Tibial artery (tissue), 4 donors: ENCODE measurements at regions not wholly inside any gene's neighbourhood (a gene's known extent, or its start where the extent isn't known, plus 50 kb on each side); places are given as distances from the start of the nearest gene placed in this dataset.
"Not testable (repeated sequence)": the region's sequence is repeated elsewhere in the genome, so short reads cannot be mapped to it uniquely, and the experiment has no call there.

ENCODE experiments used
- DNase-seq, 2 donors: peaks; one replicate each; pipeline ENCODE4 v3.0.0-alpha.2; 2019
- H3K27ac ChIP-seq, 2 donors: fragments of 200-600 bp; sonication (generic) in 1 of 2; 1 replicate in 1 of 2; 2 replicates in 1 of 2; pipeline ENCODE4 v1.5.1; 2018 to 2019; ENCODE audit warnings: mild to moderate bottlenecking in 1 of 2
- H3K27me3 ChIP-seq, 2 donors: fragments of 200-600 bp; sonication (generic) in 1 of 2; one replicate each; pipeline versions ENCODE4 v1.5.1 to v1.6.0; 2016 to 2019
- H3K36me3 ChIP-seq, 3 donors: fragments of 200-600 bp; sonication (generic) in 2 of 3; one replicate each; pipeline ENCODE4 v1.5.1; 2016 to 2019; ENCODE audit warnings: mild to moderate bottlenecking in 2 of 3
- H3K4me1 ChIP-seq, 4 donors: fragments of 200-600 bp; sonication (generic) in 2 of 4; 1 replicate in 3 of 4; 2 replicates in 1 of 4; pipeline ENCODE4 v1.5.1; 2016 to 2019
- H3K4me3 ChIP-seq, 2 donors: fragments of 200-600 bp; sonication (generic) in 1 of 2; 1 replicate in 1 of 2; 2 replicates in 1 of 2; pipeline ENCODE4 v1.5.1; 2018 to 2019; ENCODE audit warnings: mild to moderate bottlenecking in 2 of 2
- H3K9me3 ChIP-seq, 3 donors: fragments of 200-600 bp; sonication (generic) in 1 of 3; one replicate each; pipeline ENCODE4 v1.5.1; 2016 to 2019
- CTCF ChIP-seq, 2 experiments: fragments of 200-600 bp in 1 of 2; fragments of 450-650 bp in 1 of 2; IDR thresholded peaks; one replicate each; pipeline ENCODE4 v1.5.1; 2017 to 2019; ENCODE audit warnings: antibody characterized with exemption in 2 of 2, mild to moderate bottlenecking in 1 of 2, moderate library complexity in 1 of 2
- intact Hi-C: fragments of 100-400 bp; cut with DNase I; formaldehyde crosslinking; loops from one replicate; pipeline ENCODE4 v1.15.0; 2023; ENCODE audit warnings: low total_unique reads

GRCh38 chr2:7094231-7094741 is 177.1 kb downstream of the RNF144A start:
- Histone ChIP-seq H3K27me3 (no peaks in the 10 kb centered on the region), H3K9me3 (no peaks in the 10 kb centered on the region), H3K36me3 (no peaks in the 10 kb centered on the region), H3K4me3 (no peak overlapping the region), H3K27ac (peak overlapping the region in 1 of 2 donors; percentile 40), H3K4me1 (peaks cover 0 to 28% (median 12%) of the 10 kb centered on the region in 4 donors)
- TF ChIP-seq CTCF (IDR thresholded peaks at IDR 0.05), result no peak
- intact Hi-C loops, result no loop called here
- no peak for DNase-seq

DNA sequence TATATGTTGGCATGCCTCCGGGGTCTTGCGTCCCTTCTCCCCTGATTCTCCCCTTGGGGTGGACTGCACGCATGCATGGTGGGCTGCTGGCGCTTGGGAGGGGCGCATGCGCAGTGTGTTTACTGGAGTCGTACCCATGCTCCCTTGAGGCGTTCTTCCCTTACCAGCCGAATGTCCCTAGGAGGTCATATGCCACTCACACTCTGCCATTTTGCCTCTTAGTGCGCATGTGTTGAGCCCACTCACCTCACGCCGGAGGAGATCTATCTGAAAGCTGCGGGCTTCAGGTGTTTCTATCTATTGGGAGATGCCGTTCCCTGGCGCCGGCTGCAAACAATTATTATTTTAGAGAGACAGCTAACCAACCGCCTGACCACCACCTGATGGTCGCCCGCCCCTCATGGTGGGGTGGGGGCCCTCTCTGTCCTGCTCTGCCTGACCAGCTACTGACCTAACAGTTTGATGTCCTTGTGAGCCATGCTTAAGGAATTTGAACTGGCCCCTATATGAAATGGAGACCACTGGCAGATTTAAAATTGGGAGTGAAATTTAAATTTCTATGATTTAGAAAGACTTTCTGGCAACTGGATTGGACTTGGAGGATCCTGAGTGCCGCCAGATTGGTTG is 179.6 kb downstream of the RNF144A start:
- Histone ChIP-seq H3K4me3 (no peak overlapping the region), H3K9me3 (no peaks in the 10 kb centered on the region), H3K4me1 (peaks cover 0 to 28% (median 12%) of the 10 kb centered on the region in 4 donors), H3K27me3 (no peaks in the 10 kb centered on the region), H3K36me3 (no peaks in the 10 kb centered on the region), H3K27ac (no peak overlapping the region)
- intact Hi-C loops, result no loop called here
- TF ChIP-seq CTCF (IDR thresholded peaks at IDR 0.05), result no peak
- no peak for DNase-seq

DNA sequence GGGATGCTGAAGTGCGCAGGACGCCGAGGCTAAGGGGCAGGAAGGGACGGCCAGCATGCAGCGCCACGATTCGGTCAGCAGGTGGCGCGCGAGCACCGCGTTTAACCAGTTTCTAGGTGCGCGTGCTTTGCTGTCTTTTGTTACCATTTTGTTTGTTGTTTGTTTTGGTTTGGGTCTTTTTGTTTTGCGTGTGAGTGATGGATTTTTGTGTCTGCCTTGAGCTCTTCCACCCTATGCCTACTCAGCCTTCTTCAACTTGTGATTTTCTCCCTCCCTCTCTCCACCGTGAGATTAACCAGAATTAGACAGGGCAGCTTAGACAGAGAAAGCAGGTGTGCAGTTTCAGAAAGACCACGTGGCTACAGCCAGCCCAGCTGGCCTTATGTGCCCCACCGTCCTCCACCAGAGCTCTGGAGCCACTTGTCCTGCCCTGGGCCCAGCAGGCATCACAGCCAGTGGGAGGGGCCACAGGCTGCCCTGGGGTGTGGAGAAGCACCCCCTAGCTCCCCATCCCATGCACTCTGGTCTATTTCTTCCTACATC is 180.2 kb downstream of the RNF144A start:
- Histone ChIP-seq H3K4me1 (peaks cover 0 to 28% (median 12%) of the 10 kb centered on the region in 4 donors), H3K9me3 (no peaks in the 10 kb centered on the region), H3K27me3 (no peaks in the 10 kb centered on the region), H3K36me3 (no peaks in the 10 kb centered on the region), H3K4me3 (peak overlapping the region in 1 of 2 donors; percentile 8), H3K27ac (no peak overlapping the region)
- DNase-seq, result peak; percentile 54 to 84
- intact Hi-C loops, result no loop called here
- TF ChIP-seq CTCF (IDR thresholded peaks at IDR 0.05), result peak; percentile 92 to 99

GRCh38 chr2:7098816-7099215 is 181.6 kb downstream of the RNF144A start:
- Histone ChIP-seq H3K9me3 (no peaks in the 10 kb centered on the region), H3K4me3 (no peak overlapping the region), H3K36me3 (no peaks in the 10 kb centered on the region), H3K27me3 (no peaks in the 10 kb centered on the region), H3K4me1 (peaks cover 0 to 26% (median 12%) of the 10 kb centered on the region in 4 donors), H3K27ac (no peak overlapping the region)
- TF ChIP-seq CTCF (IDR thresholded peaks at IDR 0.05), result no peak
- no peak for DNase-seq
- intact Hi-C loops, result no loop called here

DNA sequence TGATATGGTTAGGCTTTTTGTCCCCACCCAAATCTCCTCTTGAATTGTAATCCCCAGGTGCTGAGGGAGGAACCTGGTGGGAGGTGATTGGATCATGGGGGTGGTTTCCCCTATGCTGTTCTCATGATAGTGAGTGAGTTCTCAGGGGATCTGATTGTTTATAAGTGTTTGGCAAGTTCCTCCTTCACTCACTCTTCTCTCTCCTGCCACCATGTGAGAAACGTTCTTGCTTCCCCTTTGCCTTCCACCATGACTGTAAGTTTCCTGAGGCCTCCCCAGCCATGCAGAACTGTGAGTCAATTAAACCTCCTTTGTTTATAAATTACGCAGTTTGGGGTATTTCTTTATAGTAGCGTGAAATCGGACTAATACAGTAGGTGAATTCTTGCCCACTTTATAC is 182.5 kb downstream of the RNF144A start:
- H3K27me3 ChIP-seq, H3K4me3 ChIP-seq, H3K36me3 ChIP-seq, H3K27ac ChIP-seq, intact Hi-C loops, DNase-seq, H3K9me3 ChIP-seq: not testable (repeated sequence)
- H3K4me1 ChIP-seq, result peaks cover 0 to 17% (median 4%) of the 10 kb centered on the region in 4 donors

DNA sequence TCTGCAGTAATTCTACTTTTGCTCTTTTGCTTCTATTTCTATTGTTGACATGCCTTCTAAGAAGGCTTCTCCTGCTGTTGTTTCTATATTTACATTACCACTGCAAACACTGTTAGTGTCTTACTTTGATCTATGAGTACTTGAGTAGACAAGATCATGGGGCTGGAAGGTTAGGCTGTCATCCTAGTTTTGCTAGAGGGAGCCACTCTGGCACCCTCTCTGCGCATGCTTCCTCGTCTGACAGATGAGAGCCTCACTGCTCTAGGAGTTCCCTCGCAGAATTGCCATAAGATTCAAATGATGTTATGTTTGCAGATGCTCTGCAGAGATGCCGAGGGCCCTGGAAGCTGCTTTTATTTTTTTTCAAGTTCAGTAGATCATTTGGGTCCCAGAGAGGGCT is 185.6 kb downstream of the RNF144A start:
- Histone ChIP-seq H3K27me3 (no peaks in the 10 kb centered on the region), H3K9me3 (no peaks in the 10 kb centered on the region), H3K4me1 (no peaks in the 10 kb centered on the region), H3K36me3 (no peaks in the 10 kb centered on the region), H3K4me3 (no peak overlapping the region), H3K27ac (no peak overlapping the region)
- intact Hi-C loops, result no loop called here
- DNase-seq, result no peak
- no peak for TF ChIP-seq CTCF (IDR thresholded peaks at IDR 0.05)
